ENCODE measurements at regions not wholly inside any gene's neighbourhood (a gene's known extent, or its start where the extent isn't known, plus 50 kb on each side); places are given as distances from the start of the nearest gene placed in this dataset.
A peak's percentile ranks its signal among the peaks of the same experiment; 100 is the strongest.
"Not testable (repeated sequence)": the region's sequence is repeated elsewhere in the genome, so short reads cannot be mapped to it uniquely, and the experiment has no call there.

- H3K4me3 Mint-ChIP-seq: no peak overlapping the region
- no peak for ATAC-seq
- peaks cover 4% of the 10 kb centered on the region for H3K4me1 Mint-ChIP-seq
- H3K36me3 Mint-ChIP-seq (ENCODE audit: low read depth): no peaks in the 10 kb centered on the region
- no peaks in the 10 kb centered on the region for H3K27me3 Mint-ChIP-seq
- H3K27ac Mint-ChIP-seq: no peak overlapping the region
- DNase-seq: no peak
- no peaks in the 10 kb centered on the region for H3K9me3 ChIP-seq (ENCODE audit: control insufficient read depth, low read length, poor library complexity, severe bottlenecking)
These were observed 128.8 kb upstream of the ZBTB20 start for GRCh38 chr3:115275896-115276295.

- Mint-ChIP-seq H3K27ac (no peak overlapping the region), H3K4me3 (no peak overlapping the region), H3K4me1 (peaks cover 7% of the 10 kb centered on the region), H3K36me3 (ENCODE audit: low read depth) (no peaks in the 10 kb centered on the region), H3K27me3 (no peaks in the 10 kb centered on the region)
- DNase-seq (no peak), ATAC-seq (no peak)
- H3K9me3 ChIP-seq (ENCODE audit: control insufficient read depth, low read length, poor library complexity, severe bottlenecking): no peaks in the 10 kb centered on the region
These were observed 132.9 kb upstream of the ZBTB20 start for GRCh38 chr3:115279939-115280338.

GRCh38 chr3:115280506-115280905 is 133.4 kb upstream of the ZBTB20 start:
- no peaks in the 10 kb centered on the region for H3K9me3 ChIP-seq (ENCODE audit: control insufficient read depth, low read length, poor library complexity, severe bottlenecking)
- H3K4me3 Mint-ChIP-seq: peak overlapping the region; percentile 37
- H3K4me1 Mint-ChIP-seq: peaks cover 7% of the 10 kb centered on the region
- no peaks in the 10 kb centered on the region for H3K27me3 Mint-ChIP-seq
- ATAC-seq (no peak), DNase-seq (no peak)
- peak overlapping the region; percentile 1 for H3K27ac Mint-ChIP-seq
- H3K36me3 Mint-ChIP-seq (ENCODE audit: low read depth): no peaks in the 10 kb centered on the region

- no peak for ATAC-seq
- Mint-ChIP-seq H3K4me3 (no peak overlapping the region), H3K27ac (no peak overlapping the region), H3K36me3 (ENCODE audit: low read depth) (no peaks in the 10 kb centered on the region), H3K4me1 (peaks cover 7% of the 10 kb centered on the region), H3K27me3 (no peaks in the 10 kb centered on the region)
- no peak for DNase-seq
- H3K9me3 ChIP-seq (ENCODE audit: control insufficient read depth, low read length, poor library complexity, severe bottlenecking): no peaks in the 10 kb centered on the region
These were observed 134.9 kb upstream of the ZBTB20 start for GRCh38 chr3:115281697-115282675.

DNA sequence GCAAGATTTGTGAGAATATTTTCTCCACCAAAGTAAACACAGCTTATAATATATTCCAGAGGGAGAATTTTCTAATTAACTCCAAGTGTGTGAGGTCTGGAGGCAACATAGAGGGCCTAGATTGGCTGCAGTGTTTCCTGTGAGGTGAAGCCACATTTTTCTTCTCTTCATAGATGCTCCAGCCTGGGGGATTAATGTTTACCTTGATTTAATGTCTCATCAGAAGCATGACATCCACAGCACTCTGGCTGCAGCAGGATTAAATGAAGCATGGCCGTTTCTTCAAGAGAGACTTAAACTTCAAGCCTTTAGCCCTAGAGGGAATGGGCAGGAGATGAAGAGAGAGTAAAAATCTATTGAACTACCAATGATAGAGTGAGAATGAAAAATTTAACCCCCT is 137.9 kb upstream of the ZBTB20 start:
- Mint-ChIP-seq H3K27me3 (no peaks in the 10 kb centered on the region), H3K4me1 (peaks cover 7% of the 10 kb centered on the region)

DNA sequence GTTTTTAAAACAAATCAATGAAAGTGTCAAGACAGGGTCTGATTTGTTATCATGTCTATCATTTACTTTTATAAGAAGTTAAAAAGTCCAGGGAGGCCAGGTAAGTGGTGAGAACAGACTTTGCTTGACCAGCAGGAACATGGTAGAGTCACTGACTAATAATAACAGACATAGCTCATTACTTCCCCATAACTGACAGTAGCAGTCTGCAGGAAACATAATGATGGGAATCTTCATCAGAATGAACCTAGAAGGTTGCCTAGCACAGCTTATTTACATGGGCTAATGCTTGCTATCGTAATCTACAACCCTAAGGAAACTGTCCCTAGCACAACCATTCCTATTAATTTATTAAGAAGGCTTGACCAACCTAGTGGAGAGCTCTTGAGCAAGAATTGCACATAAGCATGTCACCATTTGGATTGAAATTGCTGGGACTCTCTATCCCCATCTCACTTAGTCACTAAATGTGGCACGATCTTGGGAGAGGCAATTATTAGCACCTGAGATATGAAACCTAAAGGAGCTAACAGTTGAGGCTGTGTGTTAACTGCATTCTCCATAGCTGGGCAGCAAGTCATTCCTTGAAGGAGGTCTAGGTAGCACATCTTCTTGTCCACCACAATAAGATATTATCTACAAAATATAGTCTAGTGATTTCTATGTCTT is 139.6 kb upstream of the ZBTB20 start:
- DNase-seq (no peak), ATAC-seq (no peak)

More for the DNA sequence above, 137.9 kb upstream of the ZBTB20 start:
- no peaks in the 10 kb centered on the region for H3K36me3 Mint-ChIP-seq (ENCODE audit: low read depth)
- no peaks in the 10 kb centered on the region for H3K9me3 ChIP-seq (ENCODE audit: control insufficient read depth, low read length, poor library complexity, severe bottlenecking)
- H3K4me3 Mint-ChIP-seq: no peak overlapping the region
- no peak overlapping the region for H3K27ac Mint-ChIP-seq
- no peak for ATAC-seq
- DNase-seq: no peak

DNA sequence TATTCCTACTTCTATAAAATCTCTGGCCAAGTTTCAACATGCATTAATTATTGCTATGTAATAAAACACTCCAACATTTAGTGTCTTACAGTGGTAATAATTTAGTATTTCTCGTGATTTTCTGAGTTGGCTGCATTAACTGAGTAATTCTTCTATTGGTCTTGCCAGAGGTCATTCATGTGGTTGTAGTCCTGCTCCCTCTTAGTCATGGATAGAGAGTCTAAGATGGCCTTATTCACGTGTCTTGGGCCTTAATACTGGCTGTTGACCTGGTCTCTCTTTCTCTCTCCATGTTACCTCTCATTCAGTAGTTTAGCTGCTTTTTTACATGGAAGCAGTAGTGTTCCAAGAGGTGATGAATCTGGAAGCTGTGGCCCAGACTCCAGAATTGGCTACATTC is 140.1 kb upstream of the ZBTB20 start:
- Mint-ChIP-seq H3K4me1 (no peaks in the 10 kb centered on the region), H3K27me3 (no peaks in the 10 kb centered on the region), H3K27ac (no peak overlapping the region), H3K4me3 (no peak overlapping the region), H3K36me3 (ENCODE audit: low read depth) (no peaks in the 10 kb centered on the region)
- no peak for ATAC-seq
- no peaks in the 10 kb centered on the region for H3K9me3 ChIP-seq (ENCODE audit: control insufficient read depth, low read length, poor library complexity, severe bottlenecking)
- DNase-seq: no peak

More for the DNA sequence above, 139.6 kb upstream of the ZBTB20 start:
- Mint-ChIP-seq H3K36me3 (ENCODE audit: low read depth) (no peaks in the 10 kb centered on the region), H3K27ac (no peak overlapping the region), H3K4me1 (no peaks in the 10 kb centered on the region), H3K4me3 (no peak overlapping the region), H3K27me3 (no peaks in the 10 kb centered on the region)
- H3K9me3 ChIP-seq (ENCODE audit: control insufficient read depth, low read length, poor library complexity, severe bottlenecking): no peaks in the 10 kb centered on the region

DNA sequence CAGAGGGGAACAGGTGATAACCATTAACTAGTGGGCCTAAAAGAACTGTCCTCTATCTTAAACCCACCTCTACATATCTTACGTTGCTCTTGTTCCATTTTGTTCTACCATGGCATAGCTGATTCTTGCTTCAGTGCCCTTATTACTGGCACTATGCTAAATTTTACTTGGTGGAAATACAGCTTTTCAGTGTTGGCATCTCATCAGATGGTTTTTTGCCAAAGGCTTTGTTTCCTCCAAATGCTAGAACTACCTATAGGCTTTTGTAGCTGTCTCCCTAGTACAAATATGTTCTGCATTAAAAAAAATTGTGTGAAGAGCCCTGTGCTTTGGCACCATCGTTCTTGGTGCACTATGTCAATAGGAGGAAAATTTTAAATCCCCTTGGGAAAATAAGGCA is 145.0 kb upstream of the ZBTB20 start:
- Mint-ChIP-seq H3K4me1 (no peaks in the 10 kb centered on the region), H3K27ac (no peak overlapping the region), H3K4me3 (no peak overlapping the region), H3K36me3 (ENCODE audit: low read depth) (peaks cover 3% of the 10 kb centered on the region), H3K27me3 (no peaks in the 10 kb centered on the region)
- H3K9me3 ChIP-seq (ENCODE audit: control insufficient read depth, low read length, poor library complexity, severe bottlenecking): no peaks in the 10 kb centered on the region
- ATAC-seq (no peak), DNase-seq (no peak)

- no peaks in the 10 kb centered on the region for H3K9me3 ChIP-seq (ENCODE audit: control insufficient read depth, low read length, poor library complexity, severe bottlenecking)
- no peaks in the 10 kb centered on the region for H3K4me1 Mint-ChIP-seq
- no peak for ATAC-seq
- H3K27me3 Mint-ChIP-seq: no peaks in the 10 kb centered on the region
- H3K27ac Mint-ChIP-seq: no peak overlapping the region
- DNase-seq: no peak
- peaks cover 3% of the 10 kb centered on the region for H3K36me3 Mint-ChIP-seq (ENCODE audit: low read depth)
- H3K4me3 Mint-ChIP-seq: no peak overlapping the region
These were observed 145.6 kb upstream of the ZBTB20 start for GRCh38 chr3:115292677-115293165.

- H3K9me3 ChIP-seq (ENCODE audit: control insufficient read depth, low read length, poor library complexity, severe bottlenecking): no peaks in the 10 kb centered on the region
- ATAC-seq: no peak
- peaks cover 3% of the 10 kb centered on the region for H3K36me3 Mint-ChIP-seq (ENCODE audit: low read depth)
- no peaks in the 10 kb centered on the region for H3K4me1 Mint-ChIP-seq
- no peaks in the 10 kb centered on the region for H3K27me3 Mint-ChIP-seq
- H3K4me3 Mint-ChIP-seq: no peak overlapping the region
- H3K27ac Mint-ChIP-seq: no peak overlapping the region
- no peak for DNase-seq
These were observed 146.2 kb upstream of the ZBTB20 start for GRCh38 chr3:115293321-115293720.

GRCh38 chr3:115301364-115301860 is 154.3 kb upstream of the ZBTB20 start:
- H3K36me3 Mint-ChIP-seq (ENCODE audit: low read depth): peaks cover under 1% of the 10 kb centered on the region
- DNase-seq: no peak
- no peaks in the 10 kb centered on the region for H3K27me3 Mint-ChIP-seq
- no peak overlapping the region for H3K27ac Mint-ChIP-seq
- ATAC-seq: no peak
- no peak overlapping the region for H3K4me3 Mint-ChIP-seq
- H3K4me1 Mint-ChIP-seq: no peaks in the 10 kb centered on the region
- H3K9me3 ChIP-seq (ENCODE audit: control insufficient read depth, low read length, poor library complexity, severe bottlenecking): no peaks in the 10 kb centered on the region

- H3K27me3 Mint-ChIP-seq: not testable (repeated sequence)
These were observed 170.9 kb upstream of the ZBTB20 start for GRCh38 chr3:115317953-115318352.

DNA sequence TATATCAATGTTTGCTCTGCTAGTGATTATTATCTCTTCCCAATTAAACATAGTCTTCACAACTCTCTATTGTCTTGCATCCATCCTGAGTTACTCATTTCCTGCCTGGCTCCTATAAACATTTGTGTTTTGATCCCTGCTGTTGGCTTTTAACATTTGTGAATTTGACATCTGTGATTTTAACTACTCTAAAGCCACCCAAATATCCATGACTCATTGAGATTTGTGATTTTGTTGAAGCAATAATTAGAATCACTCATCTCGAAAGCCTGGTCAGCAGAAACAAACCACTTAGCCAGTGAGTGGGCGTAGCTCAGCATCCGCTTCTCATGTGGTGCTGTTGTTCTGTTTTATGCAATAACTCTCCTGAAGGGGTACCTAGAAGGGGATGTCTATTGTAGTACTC is 174.3 kb upstream of the ZBTB20 start:
- peaks cover 2% of the 10 kb centered on the region for H3K4me1 Mint-ChIP-seq
- H3K9me3 ChIP-seq (ENCODE audit: control insufficient read depth, low read length, poor library complexity, severe bottlenecking): no peaks in the 10 kb centered on the region
- H3K27ac Mint-ChIP-seq: no peak overlapping the region
- no peak overlapping the region for H3K4me3 Mint-ChIP-seq
- DNase-seq (no peak), ATAC-seq (no peak)
- no peaks in the 10 kb centered on the region for H3K27me3 Mint-ChIP-seq
- H3K36me3 Mint-ChIP-seq (ENCODE audit: low read depth): no peaks in the 10 kb centered on the region

More at GRCh38 chr3:115317953-115318352, 170.9 kb upstream of the ZBTB20 start:
- not testable (repeated sequence) for ATAC-seq; H3K36me3 Mint-ChIP-seq (ENCODE audit: low read depth); H3K27ac Mint-ChIP-seq; H3K4me3 Mint-ChIP-seq; H3K9me3 ChIP-seq (ENCODE audit: control insufficient read depth, low read length, poor library complexity, severe bottlenecking); H3K4me1 Mint-ChIP-seq; DNase-seq
